HEK293 (cell line): ENCODE measurements at regions not wholly inside any gene's neighbourhood (a gene's known extent, or its start where the extent isn't known, plus 50 kb on each side); places are given as distances from the start of the nearest gene placed in this dataset.

Source experiments
- ZNF146 ChIP-seq: fragments of 450-650 bp; formaldehyde crosslinking; IDR thresholded peaks from 2 replicates; pipeline ENCODE4 v1.5.1; 2016; ENCODE audit warnings: missing biosample characterization, missing genetic modification characterization
- ZNF18 ChIP-seq: fragments of 450-650 bp; formaldehyde crosslinking; IDR thresholded peaks from 2 replicates; pipeline ENCODE4 v1.5.1; 2016; ENCODE audit warnings: missing biosample characterization, missing genetic modification characterization

DNA sequence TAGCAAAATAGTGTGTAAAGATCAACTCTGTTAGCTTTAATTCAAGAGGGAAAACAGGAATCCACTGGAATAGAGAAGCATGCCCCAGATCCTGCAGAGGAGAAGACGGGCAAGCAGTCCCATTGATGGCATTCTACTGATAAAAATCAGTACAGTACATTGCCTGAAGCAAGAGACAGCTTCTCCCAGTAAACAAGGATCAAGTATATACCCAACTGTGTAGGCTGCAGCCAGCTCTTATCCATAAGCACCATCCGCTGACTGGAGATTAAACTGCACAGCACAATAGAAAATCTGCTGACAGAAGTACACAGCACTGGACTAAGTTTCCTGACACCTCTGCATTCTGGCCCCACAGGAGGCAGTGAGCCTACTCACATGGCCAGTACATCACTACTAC is 110.1 kb downstream of the COX18 start:
- TF ChIP-seq ZNF18 (tag by site-specific recombination) (no peak), ZNF146 (no peak)
